ENCODE measurements at regions not wholly inside any gene's neighbourhood (a gene's known extent, or its start where the extent isn't known, plus 50 kb on each side); places are given as distances from the start of the nearest gene placed in this dataset.
A peak's percentile ranks its signal among the peaks of the same experiment; 100 is the strongest.

DNA sequence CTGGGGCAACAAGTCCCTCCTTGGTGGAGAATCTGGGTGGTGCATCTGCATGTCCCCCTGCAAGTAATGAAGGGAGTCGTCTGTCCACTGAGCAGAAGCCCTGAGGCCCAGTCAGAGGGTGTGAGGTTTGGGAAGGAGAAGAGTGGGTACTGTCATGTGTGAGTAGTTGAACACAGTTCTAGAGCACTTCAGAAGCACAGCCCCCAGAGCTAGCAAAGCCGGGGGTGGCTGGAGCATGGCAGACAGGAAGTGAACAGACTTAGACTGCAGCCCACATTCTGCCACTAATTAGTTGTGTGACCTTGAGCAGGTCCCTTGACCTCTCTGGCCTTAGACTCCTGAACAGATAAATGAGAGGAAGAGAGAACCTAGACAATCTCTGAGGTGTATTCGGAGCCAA is 207.6 kb downstream of the UACA start:
- H3K4me3 ChIP-seq (ENCODE audit: low read depth, low read length), result no peak overlapping the region
- peak; percentile 39 for DNase-seq (ENCODE audit: low read depth)
- TF ChIP-seq POLR2A (IDR thresholded peaks at IDR 0.05; ENCODE audit: extremely low read depth, insufficient read length) (no peak), MYC (IDR thresholded peaks at IDR 0.05; ENCODE audit: low read depth, low read length) (no peak)
- TF ChIP-seq, protein P1, sequence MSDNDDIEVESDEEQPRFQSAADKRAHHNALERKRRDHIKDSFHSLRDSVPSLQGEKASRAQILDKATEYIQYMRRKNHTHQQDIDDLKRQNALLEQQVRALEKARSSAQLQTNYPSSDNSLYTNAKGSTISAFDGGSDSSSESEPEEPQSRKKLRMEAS (IDR thresholded peaks at IDR 0.05; ENCODE audit: low read depth, low read length), result no peak
- TF ChIP-seq, protein P2, sequence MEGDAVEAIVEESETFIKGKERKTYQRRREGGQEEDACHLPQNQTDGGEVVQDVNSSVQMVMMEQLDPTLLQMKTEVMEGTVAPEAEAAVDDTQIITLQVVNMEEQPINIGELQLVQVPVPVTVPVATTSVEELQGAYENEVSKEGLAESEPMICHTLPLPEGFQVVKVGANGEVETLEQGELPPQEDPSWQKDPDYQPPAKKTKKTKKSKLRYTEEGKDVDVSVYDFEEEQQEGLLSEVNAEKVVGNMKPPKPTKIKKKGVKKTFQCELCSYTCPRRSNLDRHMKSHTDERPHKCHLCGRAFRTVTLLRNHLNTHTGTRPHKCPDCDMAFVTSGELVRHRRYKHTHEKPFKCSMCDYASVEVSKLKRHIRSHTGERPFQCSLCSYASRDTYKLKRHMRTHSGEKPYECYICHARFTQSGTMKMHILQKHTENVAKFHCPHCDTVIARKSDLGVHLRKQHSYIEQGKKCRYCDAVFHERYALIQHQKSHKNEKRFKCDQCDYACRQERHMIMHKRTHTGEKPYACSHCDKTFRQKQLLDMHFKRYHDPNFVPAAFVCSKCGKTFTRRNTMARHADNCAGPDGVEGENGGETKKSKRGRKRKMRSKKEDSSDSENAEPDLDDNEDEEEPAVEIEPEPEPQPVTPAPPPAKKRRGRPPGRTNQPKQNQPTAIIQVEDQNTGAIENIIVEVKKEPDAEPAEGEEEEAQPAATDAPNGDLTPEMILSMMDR (IDR thresholded peaks at IDR 0.05; ENCODE audit: low read depth, low read length), result no peak

- H3K4me3 ChIP-seq (ENCODE audit: low read depth, low read length), result no peak overlapping the region
- TF ChIP-seq MYC (IDR thresholded peaks at IDR 0.05; ENCODE audit: low read depth, low read length) (no peak), POLR2A (IDR thresholded peaks at IDR 0.05; ENCODE audit: extremely low read depth, insufficient read length) (no peak)
- TF ChIP-seq, protein P1 (IDR thresholded peaks at IDR 0.05; ENCODE audit: low read depth, low read length), result no peak
- TF ChIP-seq, protein P2 (IDR thresholded peaks at IDR 0.05; ENCODE audit: low read depth, low read length), result no peak
- no peak for DNase-seq (ENCODE audit: low read depth)
Measured at GRCh38 chr15:70547846-70548487, 215.4 kb downstream of the UACA start.

DNA sequence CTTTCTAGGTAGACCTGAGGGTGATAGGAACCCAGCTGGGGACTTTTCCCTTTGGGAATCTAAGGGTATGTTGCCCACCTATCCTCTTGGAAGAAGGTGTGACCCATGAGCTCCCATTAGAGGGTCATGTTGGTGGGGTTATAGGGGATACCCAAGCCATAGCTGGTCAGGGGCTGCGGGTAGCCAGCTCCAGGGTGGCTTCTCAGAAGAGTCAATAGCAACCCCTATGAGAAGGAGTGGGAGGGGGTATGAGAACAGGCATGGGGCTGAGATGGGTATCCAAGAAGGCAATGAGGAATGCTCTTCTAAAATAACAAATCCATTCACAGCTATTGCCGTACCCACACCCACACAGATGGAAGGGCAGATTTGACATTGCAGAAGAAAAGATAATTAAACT is 217.8 kb downstream of the UACA start:
- no peak for DNase-seq (ENCODE audit: low read depth)
- no peak overlapping the region for H3K4me3 ChIP-seq (ENCODE audit: low read depth, low read length)
- TF ChIP-seq, protein P1 (IDR thresholded peaks at IDR 0.05; ENCODE audit: low read depth, low read length), result no peak
- TF ChIP-seq MYC (IDR thresholded peaks at IDR 0.05; ENCODE audit: low read depth, low read length) (no peak), POLR2A (IDR thresholded peaks at IDR 0.05; ENCODE audit: extremely low read depth, insufficient read length) (no peak)
- TF ChIP-seq, protein P2 (IDR thresholded peaks at IDR 0.05; ENCODE audit: low read depth, low read length), result no peak

- TF ChIP-seq, protein P2 (IDR thresholded peaks at IDR 0.05; ENCODE audit: low read depth, low read length), result no peak
- TF ChIP-seq, protein P1 (IDR thresholded peaks at IDR 0.05; ENCODE audit: low read depth, low read length), result no peak
- no peak for TF ChIP-seq MYC (IDR thresholded peaks at IDR 0.05; ENCODE audit: low read depth, low read length)
- TF ChIP-seq POLR2A (IDR thresholded peaks at IDR 0.05; ENCODE audit: extremely low read depth, insufficient read length), result no peak
- no peak overlapping the region for H3K4me3 ChIP-seq (ENCODE audit: low read depth, low read length)
- no peak for DNase-seq (ENCODE audit: low read depth)
Measured at GRCh38 chr15:70541511-70541910, 221.8 kb downstream of the UACA start.

DNA sequence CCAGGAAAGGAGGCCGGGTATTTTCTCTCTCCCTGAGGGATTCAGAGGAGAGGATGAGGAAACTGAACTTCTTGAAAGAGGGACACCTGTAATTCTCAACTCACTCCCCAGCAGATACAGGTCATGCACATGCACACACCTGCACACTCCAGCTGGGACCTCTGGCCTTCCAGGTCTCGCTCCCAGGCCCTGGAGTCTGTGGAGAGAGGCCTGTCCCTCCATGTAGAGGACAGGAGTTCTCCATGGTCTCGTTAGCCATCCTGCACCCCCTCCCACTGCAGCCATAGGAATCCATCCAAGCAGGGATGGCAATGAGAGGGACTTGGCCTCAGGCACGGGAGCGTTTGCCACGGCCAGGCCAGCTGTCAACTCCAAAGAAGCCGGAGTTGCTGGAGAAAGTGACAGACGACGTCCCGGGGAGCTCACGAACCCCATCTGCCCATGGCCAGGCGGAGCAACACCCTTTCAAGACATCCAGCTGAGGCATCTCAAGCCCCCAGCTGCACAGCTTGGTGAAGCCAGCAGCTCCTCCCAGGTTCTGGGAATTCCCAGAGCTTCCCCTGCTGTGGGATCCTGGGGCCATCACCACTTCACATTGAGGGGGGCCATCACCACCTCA is 223.3 kb downstream of the UACA start:
- H3K4me3 ChIP-seq (ENCODE audit: low read depth, low read length), result no peak overlapping the region
- DNase-seq (ENCODE audit: low read depth), result no peak
- TF ChIP-seq, protein P1 (IDR thresholded peaks at IDR 0.05; ENCODE audit: low read depth, low read length), result no peak
- TF ChIP-seq, protein P2 (IDR thresholded peaks at IDR 0.05; ENCODE audit: low read depth, low read length), result no peak
- no peak for TF ChIP-seq MYC (IDR thresholded peaks at IDR 0.05; ENCODE audit: low read depth, low read length)
- TF ChIP-seq POLR2A (IDR thresholded peaks at IDR 0.05; ENCODE audit: extremely low read depth, insufficient read length), result no peak
